ENCODE measurements at regions not wholly inside any gene's neighbourhood (a gene's known extent, or its start where the extent isn't known, plus 50 kb on each side); places are given as distances from the start of the nearest gene placed in this dataset.

- TF ChIP-seq, protein P1, sequence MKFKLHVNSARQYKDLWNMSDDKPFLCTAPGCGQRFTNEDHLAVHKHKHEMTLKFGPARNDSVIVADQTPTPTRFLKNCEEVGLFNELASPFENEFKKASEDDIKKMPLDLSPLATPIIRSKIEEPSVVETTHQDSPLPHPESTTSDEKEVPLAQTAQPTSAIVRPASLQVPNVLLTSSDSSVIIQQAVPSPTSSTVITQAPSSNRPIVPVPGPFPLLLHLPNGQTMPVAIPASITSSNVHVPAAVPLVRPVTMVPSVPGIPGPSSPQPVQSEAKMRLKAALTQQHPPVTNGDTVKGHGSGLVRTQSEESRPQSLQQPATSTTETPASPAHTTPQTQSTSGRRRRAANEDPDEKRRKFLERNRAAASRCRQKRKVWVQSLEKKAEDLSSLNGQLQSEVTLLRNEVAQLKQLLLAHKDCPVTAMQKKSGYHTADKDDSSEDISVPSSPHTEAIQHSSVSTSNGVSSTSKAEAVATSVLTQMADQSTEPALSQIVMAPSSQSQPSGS (IDR thresholded peaks at IDR 0.05; ENCODE audit: low read length) = no peak
- TF ChIP-seq GABPA (IDR thresholded peaks at IDR 0.05; ENCODE audit: borderline replicate concordance, insufficient read depth, low read length) (no peak), TAF7 (optimal IDR thresholded peaks at IDR 0.05; ENCODE audit: borderline replicate concordance, low read depth, low read length) (no peak)
These were observed 153.9 kb downstream of the SPANXN3 start (continued) for GRCh38 chrX:143363419-143363818.

Measured in H1 (cell line).